ENCODE measurements at regions not wholly inside any gene's neighbourhood (a gene's known extent, or its start where the extent isn't known, plus 50 kb on each side); places are given as distances from the start of the nearest gene placed in this dataset.

- TF ChIP-seq SIX5 (IDR thresholded peaks at IDR 0.05; ENCODE audit: low read depth, low read length), result no peak
These were observed 205.0 kb upstream of the BTBD3 start (continued) for GRCh38 chr20:11712639-11713160.

Data from H1 (cell line).